ENCODE measurements at regions not wholly inside any gene's neighbourhood (a gene's known extent, or its start where the extent isn't known, plus 50 kb on each side); places are given as distances from the start of the nearest gene placed in this dataset.

GRCh38 chr12:22893878-22894277 is 268.9 kb downstream of the ETNK1 start:
- TF ChIP-seq CTCF (IDR thresholded peaks at IDR 0.05; ENCODE audit: low read depth, low read length, poor library complexity, severe bottlenecking) (no peak), EZH2phosphoT487 (IDR thresholded peaks at IDR 0.05; ENCODE audit: borderline replicate concordance, low read length) (no peak)
